ENCODE measurements at regions not wholly inside any gene's neighbourhood (a gene's known extent, or its start where the extent isn't known, plus 50 kb on each side); places are given as distances from the start of the nearest gene placed in this dataset.

DNA sequence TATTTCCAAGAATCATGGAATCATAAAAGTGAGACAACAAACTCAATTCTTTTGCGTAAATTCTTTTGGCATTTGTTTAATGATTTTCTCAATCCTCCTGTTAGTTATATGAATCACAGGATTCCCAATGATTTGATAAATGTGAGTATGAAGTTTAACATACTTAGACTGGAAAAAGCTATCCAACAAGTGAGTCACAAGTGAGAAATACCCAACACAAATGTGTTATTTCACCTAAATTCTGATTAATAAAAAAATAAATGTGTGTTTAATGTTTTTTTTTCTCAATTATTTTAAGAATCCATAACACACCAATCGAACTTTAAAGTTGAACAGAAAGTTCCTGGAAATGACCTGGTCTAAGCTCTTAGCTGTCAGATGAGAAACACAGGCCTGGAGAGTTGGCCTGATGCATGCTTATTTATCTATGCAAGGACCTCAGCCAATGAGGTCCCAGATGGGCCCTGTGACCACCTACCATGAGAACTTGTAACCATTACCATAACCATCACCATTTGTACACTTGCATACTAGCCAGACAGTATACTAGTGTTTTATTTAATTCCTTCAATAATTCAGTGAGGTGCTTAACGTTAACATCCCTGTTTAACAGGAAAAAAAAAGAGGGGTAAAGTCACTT lies 386.7 kb downstream of the SPRY1 start:
- TF ChIP-seq, protein P1, sequence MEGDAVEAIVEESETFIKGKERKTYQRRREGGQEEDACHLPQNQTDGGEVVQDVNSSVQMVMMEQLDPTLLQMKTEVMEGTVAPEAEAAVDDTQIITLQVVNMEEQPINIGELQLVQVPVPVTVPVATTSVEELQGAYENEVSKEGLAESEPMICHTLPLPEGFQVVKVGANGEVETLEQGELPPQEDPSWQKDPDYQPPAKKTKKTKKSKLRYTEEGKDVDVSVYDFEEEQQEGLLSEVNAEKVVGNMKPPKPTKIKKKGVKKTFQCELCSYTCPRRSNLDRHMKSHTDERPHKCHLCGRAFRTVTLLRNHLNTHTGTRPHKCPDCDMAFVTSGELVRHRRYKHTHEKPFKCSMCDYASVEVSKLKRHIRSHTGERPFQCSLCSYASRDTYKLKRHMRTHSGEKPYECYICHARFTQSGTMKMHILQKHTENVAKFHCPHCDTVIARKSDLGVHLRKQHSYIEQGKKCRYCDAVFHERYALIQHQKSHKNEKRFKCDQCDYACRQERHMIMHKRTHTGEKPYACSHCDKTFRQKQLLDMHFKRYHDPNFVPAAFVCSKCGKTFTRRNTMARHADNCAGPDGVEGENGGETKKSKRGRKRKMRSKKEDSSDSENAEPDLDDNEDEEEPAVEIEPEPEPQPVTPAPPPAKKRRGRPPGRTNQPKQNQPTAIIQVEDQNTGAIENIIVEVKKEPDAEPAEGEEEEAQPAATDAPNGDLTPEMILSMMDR (IDR thresholded peaks at IDR 0.05), result no peak
- no peak for TF ChIP-seq POLR2A (IDR thresholded peaks at IDR 0.05)

DNA sequence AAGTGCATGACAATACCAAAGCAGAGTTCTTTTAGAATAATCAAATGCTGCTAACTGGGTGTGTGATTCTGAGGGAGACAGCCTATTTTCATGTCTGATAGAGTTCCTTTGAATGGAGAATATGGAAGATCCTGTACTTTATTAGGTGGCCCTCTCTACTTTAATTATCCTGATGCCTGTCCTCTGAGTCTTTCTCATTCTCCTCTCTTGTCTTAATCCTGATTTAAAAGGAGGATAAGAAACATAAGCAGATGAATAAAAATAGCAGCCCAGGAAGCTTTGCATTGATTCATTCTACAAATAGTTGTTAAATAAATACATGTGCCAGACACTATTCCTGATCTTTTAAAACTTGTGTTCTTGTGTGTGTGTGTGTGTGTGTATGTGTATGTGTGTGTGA lies 387.3 kb downstream of the SPRY1 start:
- intact Hi-C loops (cut with DNase I), result no loop called here
- H3K9me3 ChIP-seq, result no peaks in the 10 kb centered on the region
- no peak overlapping the region for H3K27ac ChIP-seq
- H3K4me3 ChIP-seq, result no peak overlapping the region
- no peaks in the 10 kb centered on the region for H3K4me1 ChIP-seq
- DNase-seq (no peak), ATAC-seq (no peak)
- no peaks in the 10 kb centered on the region for H3K36me3 ChIP-seq
- no peak for TF ChIP-seq POLR2A (IDR thresholded peaks at IDR 0.05)
- TF ChIP-seq, protein P1 (IDR thresholded peaks at IDR 0.05), result no peak
- H3K27me3 ChIP-seq, result no peaks in the 10 kb centered on the region

More for the DNA sequence above, 386.7 kb downstream of the SPRY1 start:
- Histone ChIP-seq H3K9me3 (no peaks in the 10 kb centered on the region), H3K4me1 (no peaks in the 10 kb centered on the region), H3K36me3 (no peaks in the 10 kb centered on the region), H3K4me3 (no peak overlapping the region), H3K27me3 (no peaks in the 10 kb centered on the region), H3K27ac (no peak overlapping the region)
- DNase-seq (no peak), ATAC-seq (no peak)
- intact Hi-C loops (cut with DNase I), result no loop called here
- 67% methylated on average over 3 of the region's 3 CpGs for WGBS (ENCODE audit: insufficient coverage, low coverage, low lambda C conversion rate, missing lambda C conversion rate)

DNA sequence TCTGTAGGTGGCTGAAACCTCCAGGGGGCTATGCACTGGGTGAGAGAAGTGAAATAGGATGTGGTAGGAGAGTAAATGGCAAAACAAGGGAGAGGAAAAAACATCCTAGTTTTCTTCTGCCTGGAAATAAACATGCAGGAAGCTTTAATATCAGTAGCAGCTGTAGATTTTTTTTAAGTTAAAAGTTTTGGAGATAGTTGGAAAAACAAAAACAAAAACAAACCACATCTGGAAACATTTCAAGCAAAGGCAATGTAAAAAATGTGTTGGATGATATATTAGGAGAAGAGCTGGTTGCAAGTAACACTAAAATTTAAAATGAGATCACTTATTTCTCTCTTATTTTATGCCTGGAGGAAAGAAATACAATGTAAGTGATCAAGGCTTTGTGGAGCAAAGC lies 388.0 kb downstream of the SPRY1 start:
- Histone ChIP-seq H3K4me3 (no peak overlapping the region), H3K4me1 (no peaks in the 10 kb centered on the region), H3K27ac (no peak overlapping the region), H3K36me3 (no peaks in the 10 kb centered on the region), H3K9me3 (no peaks in the 10 kb centered on the region), H3K27me3 (no peaks in the 10 kb centered on the region)
- DNase-seq, result no peak
- intact Hi-C loops (cut with DNase I), result no loop called here
- no peak for TF ChIP-seq POLR2A (IDR thresholded peaks at IDR 0.05)
- TF ChIP-seq, protein P1 (IDR thresholded peaks at IDR 0.05), result no peak
- no peak for ATAC-seq

DNA sequence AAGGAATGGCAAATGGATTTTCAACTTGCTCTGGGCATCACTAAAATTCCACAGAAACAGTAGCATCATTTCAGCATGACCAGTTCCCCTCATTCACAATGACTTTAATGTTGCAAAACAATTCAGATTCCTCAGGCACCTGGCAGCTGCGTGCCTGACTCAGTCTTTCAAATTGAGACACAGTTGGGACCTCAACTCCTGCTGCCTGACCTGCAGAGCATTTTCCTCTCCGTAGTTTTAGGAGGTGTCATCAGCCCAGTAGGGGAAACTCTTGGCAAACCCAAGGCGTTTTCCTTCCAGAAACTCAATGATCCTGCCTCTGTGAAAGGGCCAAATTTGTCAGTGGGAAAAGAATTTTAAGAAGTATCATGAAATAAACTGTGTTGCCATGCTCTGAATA lies 388.9 kb downstream of the SPRY1 start:
- Histone ChIP-seq H3K4me1 (no peaks in the 10 kb centered on the region), H3K27ac (no peak overlapping the region), H3K9me3 (no peaks in the 10 kb centered on the region), H3K36me3 (no peaks in the 10 kb centered on the region), H3K27me3 (no peaks in the 10 kb centered on the region), H3K4me3 (no peak overlapping the region)
- DNase-seq, result no peak
- no peak for ATAC-seq
- TF ChIP-seq, protein P1 (IDR thresholded peaks at IDR 0.05), result no peak
- no peak for TF ChIP-seq POLR2A (IDR thresholded peaks at IDR 0.05)
- WGBS (ENCODE audit: insufficient coverage, low coverage, low lambda C conversion rate, missing lambda C conversion rate), result 42% methylated on average over 3 of the region's 3 CpGs
- intact Hi-C loops (cut with DNase I), result no loop called here
